ENCODE measurements at regions not wholly inside any gene's neighbourhood (a gene's known extent, or its start where the extent isn't known, plus 50 kb on each side); places are given as distances from the start of the nearest gene placed in this dataset.

DNA sequence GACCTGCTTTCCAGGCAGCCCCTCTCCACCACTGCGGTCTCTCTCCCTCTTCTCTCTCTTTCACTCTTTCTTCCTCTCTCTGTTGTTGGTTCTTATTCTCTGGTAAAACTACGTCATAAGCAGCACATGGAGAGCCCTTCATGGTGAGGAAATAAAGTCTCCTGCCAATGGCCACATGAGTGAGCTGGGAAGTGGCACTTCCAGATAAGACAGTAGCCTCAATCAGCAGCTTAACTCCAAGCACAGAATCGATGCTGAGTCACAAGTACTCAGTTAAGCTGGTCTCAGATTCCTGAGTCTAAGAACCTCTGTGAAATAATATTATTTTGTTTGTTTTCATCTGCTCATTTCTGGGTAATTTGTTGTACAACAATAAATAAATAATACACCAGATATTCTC, 500.1 kb downstream of the GABRG2 start:
- dilution Hi-C loops (cut with MboI; ENCODE audit: extremely low pct_ligation_motif_present, low sequenced_read_pairs) (no loop called here), intact Hi-C loops (cut with micrococcal nuclease) (no loop called here)
- H3K79me2 ChIP-seq (ENCODE audit: control insufficient read depth, insufficient read depth, low read length): no peaks in the 10 kb centered on the region
- no peaks in the 10 kb centered on the region for H3K9me1 ChIP-seq (replicated peaks; ENCODE audit: control insufficient read depth, extremely low read depth, insufficient read depth, low read length)
- no peak for TF ChIP-seq GATA2 (IDR thresholded peaks at IDR 0.05; ENCODE audit: insufficient read depth, insufficient read length, low read depth, low read length)
- TF ChIP-seq JUN (IDR thresholded peaks at IDR 0.05; ENCODE audit: borderline replicate concordance, insufficient read depth, insufficient read length, low read depth): no peak
- no peak for TF ChIP-seq EZH2 (IDR thresholded peaks at IDR 0.05; ENCODE audit: borderline replicate concordance, low read depth, low read length, severe bottlenecking)
- TF ChIP-seq, protein P1, sequence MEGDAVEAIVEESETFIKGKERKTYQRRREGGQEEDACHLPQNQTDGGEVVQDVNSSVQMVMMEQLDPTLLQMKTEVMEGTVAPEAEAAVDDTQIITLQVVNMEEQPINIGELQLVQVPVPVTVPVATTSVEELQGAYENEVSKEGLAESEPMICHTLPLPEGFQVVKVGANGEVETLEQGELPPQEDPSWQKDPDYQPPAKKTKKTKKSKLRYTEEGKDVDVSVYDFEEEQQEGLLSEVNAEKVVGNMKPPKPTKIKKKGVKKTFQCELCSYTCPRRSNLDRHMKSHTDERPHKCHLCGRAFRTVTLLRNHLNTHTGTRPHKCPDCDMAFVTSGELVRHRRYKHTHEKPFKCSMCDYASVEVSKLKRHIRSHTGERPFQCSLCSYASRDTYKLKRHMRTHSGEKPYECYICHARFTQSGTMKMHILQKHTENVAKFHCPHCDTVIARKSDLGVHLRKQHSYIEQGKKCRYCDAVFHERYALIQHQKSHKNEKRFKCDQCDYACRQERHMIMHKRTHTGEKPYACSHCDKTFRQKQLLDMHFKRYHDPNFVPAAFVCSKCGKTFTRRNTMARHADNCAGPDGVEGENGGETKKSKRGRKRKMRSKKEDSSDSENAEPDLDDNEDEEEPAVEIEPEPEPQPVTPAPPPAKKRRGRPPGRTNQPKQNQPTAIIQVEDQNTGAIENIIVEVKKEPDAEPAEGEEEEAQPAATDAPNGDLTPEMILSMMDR (IDR thresholded peaks at IDR 0.05; ENCODE audit: extremely low read depth in 1 of 2, insufficient read depth in 1 of 2, low read depth in 1 of 2, low read length in 2 of 2): no peak
- no peak for TF ChIP-seq POLR2AphosphoS5 (IDR thresholded peaks at IDR 0.05; ENCODE audit: insufficient read depth, low read depth, low read length)
- no peak for TF ChIP-seq FOS (IDR thresholded peaks at IDR 0.05; ENCODE audit: borderline replicate concordance, insufficient read depth, low read length)
- no peak for TF ChIP-seq MYC (IDR thresholded peaks at IDR 0.05; ENCODE audit: low read depth, low read length)
- TF ChIP-seq POLR2A (IDR thresholded peaks at IDR 0.05; ENCODE audit: low read depth, low read length): no peak
- TF ChIP-seq, protein P2, sequence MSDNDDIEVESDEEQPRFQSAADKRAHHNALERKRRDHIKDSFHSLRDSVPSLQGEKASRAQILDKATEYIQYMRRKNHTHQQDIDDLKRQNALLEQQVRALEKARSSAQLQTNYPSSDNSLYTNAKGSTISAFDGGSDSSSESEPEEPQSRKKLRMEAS (IDR thresholded peaks at IDR 0.05; ENCODE audit: insufficient read depth, insufficient read length): no peak
- FAIRE-seq (no peak), DNase-seq (ENCODE audit: low read depth, low spot score) (no peak)
- no peak overlapping the region for H3K27ac ChIP-seq (ENCODE audit: insufficient read depth, low read depth, low read length)
- no TSS peak for BruUV-seq (replicated peaks)
- no peaks in the 10 kb centered on the region for H3K27me3 ChIP-seq (ENCODE audit: control insufficient read depth in 2 of 2, insufficient read depth in 2 of 2, low read length in 2 of 2)
- H4K20me1 ChIP-seq (replicated peaks; ENCODE audit: control insufficient read depth, extremely low read depth, insufficient read depth, low read length): no peaks in the 10 kb centered on the region
- ChIA-PET POLR2A (no interaction called here), CTCF (no interaction called here)
- H2AFZ ChIP-seq (ENCODE audit: low read depth, low read length): no peak overlapping the region
- peaks cover 3% of the 10 kb centered on the region for H3K9me3 ChIP-seq (replicated peaks; ENCODE audit: control insufficient read depth, insufficient read depth, low read length)
- no peaks in the 10 kb centered on the region for H3K36me3 ChIP-seq (ENCODE audit: control insufficient read depth in 2 of 2, extremely low read depth in 1 of 2, insufficient read depth in 2 of 2, low read length in 2 of 2)
- H3K4me3 ChIP-seq (replicated peaks in 1 of 3; ENCODE audit: insufficient read depth in 1 of 3, low read depth in 1 of 3, low read length in 3 of 3): no peak overlapping the region
- H3K9ac ChIP-seq (replicated peaks; ENCODE audit: extremely low read depth, insufficient read depth, low read length): no peak overlapping the region
- no peak overlapping the region for H3K4me2 ChIP-seq (ENCODE audit: insufficient read depth, low read length)
- H3K4me1 ChIP-seq (ENCODE audit: control insufficient read depth, extremely low read depth, insufficient read depth, low read length): no peaks in the 10 kb centered on the region

Data from endothelial cell of umbilical vein (primary cell).